NT2/D1 (cell line): ENCODE measurements at regions not wholly inside any gene's neighbourhood (a gene's known extent, or its start where the extent isn't known, plus 50 kb on each side); places are given as distances from the start of the nearest gene placed in this dataset.
"Not testable (repeated sequence)": the region's sequence is repeated elsewhere in the genome, so short reads cannot be mapped to it uniquely, and the experiment has no call there.

ENCODE experiments used
- SUZ12 ChIP-seq: IDR thresholded peaks from 2 replicates; pipeline ENCODE4 v1.6.1; 2011; ENCODE audit not compliant: insufficient read length, insufficient read depth; ENCODE audit errors: extremely low read depth
- YY1 ChIP-seq: IDR thresholded peaks from 2 replicates; pipeline ENCODE4 v1.6.1; 2011; ENCODE audit not compliant: insufficient read length, insufficient read depth
- ZNF274 ChIP-seq: IDR thresholded peaks from 2 replicates; pipeline ENCODE4 v1.6.1; 2011; ENCODE audit warnings: mild to moderate bottlenecking, low read depth, low read length

GRCh38 chr9:94472063-94472462, 82.8 kb upstream of the PCAT7 start:
- not testable (repeated sequence) for TF ChIP-seq ZNF274, SUZ12, YY1
